Erythroblast (primary cell): ENCODE measurements at regions not wholly inside any gene's neighbourhood (a gene's known extent, or its start where the extent isn't known, plus 50 kb on each side); places are given as distances from the start of the nearest gene placed in this dataset.

Experiments
- GATA1 ChIP-seq: IDR thresholded peaks from 2 replicates; pipeline ENCODE4 v1.6.1; 2011; ENCODE audit warnings: low read depth, mild to moderate bottlenecking, control low read depth, low read length, moderate library complexity
- POLR2A ChIP-seq: IDR thresholded peaks from 2 replicates; pipeline ENCODE4 v1.6.1; 2011; ENCODE audit warnings: mild to moderate bottlenecking, low read length

- TF ChIP-seq POLR2A, result no peak
- no peak for TF ChIP-seq GATA1
Observed at GRCh38 chr3:99344216-99344615, 294.2 kb upstream of the COL8A1 start.
